ENCODE measurements at regions not wholly inside any gene's neighbourhood (a gene's known extent, or its start where the extent isn't known, plus 50 kb on each side); places are given as distances from the start of the nearest gene placed in this dataset.

DNA sequence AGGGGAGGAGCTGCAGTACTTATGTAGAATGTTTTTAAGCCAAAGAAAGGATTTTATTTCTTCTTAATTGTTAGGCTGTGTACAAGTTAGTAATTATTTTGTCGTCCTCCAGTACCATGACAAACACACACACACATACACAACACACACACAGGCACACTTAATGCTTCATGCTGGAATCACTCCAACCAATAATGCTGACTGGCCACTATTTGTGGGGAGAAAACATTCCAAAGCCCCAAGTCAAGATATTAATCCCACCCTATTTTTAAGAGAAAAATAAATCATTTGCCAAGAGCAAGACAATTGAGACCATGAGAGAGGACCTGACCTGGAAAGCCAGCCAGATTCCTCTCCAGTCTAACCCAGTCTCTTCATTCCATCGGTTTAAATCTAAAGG lies 51.8 kb upstream of the TMCO5A start:
- in situ Hi-C loops (cut with HindIII; ENCODE audit: low sequenced_read_pairs): no loop called here
- no peak overlapping the region for H3K4me3 ChIP-seq (ENCODE audit: low read depth, low read length)
- TF ChIP-seq, protein P1, sequence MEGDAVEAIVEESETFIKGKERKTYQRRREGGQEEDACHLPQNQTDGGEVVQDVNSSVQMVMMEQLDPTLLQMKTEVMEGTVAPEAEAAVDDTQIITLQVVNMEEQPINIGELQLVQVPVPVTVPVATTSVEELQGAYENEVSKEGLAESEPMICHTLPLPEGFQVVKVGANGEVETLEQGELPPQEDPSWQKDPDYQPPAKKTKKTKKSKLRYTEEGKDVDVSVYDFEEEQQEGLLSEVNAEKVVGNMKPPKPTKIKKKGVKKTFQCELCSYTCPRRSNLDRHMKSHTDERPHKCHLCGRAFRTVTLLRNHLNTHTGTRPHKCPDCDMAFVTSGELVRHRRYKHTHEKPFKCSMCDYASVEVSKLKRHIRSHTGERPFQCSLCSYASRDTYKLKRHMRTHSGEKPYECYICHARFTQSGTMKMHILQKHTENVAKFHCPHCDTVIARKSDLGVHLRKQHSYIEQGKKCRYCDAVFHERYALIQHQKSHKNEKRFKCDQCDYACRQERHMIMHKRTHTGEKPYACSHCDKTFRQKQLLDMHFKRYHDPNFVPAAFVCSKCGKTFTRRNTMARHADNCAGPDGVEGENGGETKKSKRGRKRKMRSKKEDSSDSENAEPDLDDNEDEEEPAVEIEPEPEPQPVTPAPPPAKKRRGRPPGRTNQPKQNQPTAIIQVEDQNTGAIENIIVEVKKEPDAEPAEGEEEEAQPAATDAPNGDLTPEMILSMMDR (IDR thresholded peaks at IDR 0.05; ENCODE audit: low read depth, low read length, missing control alignments): no peak
- DNase-seq (ENCODE audit: low read depth): no peak
